Ishikawa (cell line): ENCODE measurements at regions not wholly inside any gene's neighbourhood (a gene's known extent, or its start where the extent isn't known, plus 50 kb on each side); places are given as distances from the start of the nearest gene placed in this dataset.

Experiments
- CREB1 ChIP-seq: IDR thresholded peaks from 2 replicates; pipeline ENCODE4 v1.6.1; 2012; ENCODE audit warnings: low read depth
- EGR1 ChIP-seq: IDR thresholded peaks from 2 replicates; pipeline ENCODE4 v1.6.1; 2012
- EP300 ChIP-seq: IDR thresholded peaks from 2 replicates; pipeline ENCODE4 v1.6.1; 2012; ENCODE audit warnings: borderline replicate concordance
- MAX ChIP-seq: IDR thresholded peaks from 2 replicates; pipeline ENCODE4 v1.6.1; 2012
- NFIC ChIP-seq: IDR thresholded peaks from 2 replicates; pipeline ENCODE4 v1.6.1; 2012
- RAD21 ChIP-seq: IDR thresholded peaks from 2 replicates; pipeline ENCODE4 v1.6.1; 2012; ENCODE audit warnings: low read depth
- REST ChIP-seq: IDR thresholded peaks from 2 replicates; pipeline ENCODE4 v1.6.1; 2012; ENCODE audit warnings: low read depth, mild to moderate bottlenecking
- TAF1 ChIP-seq: IDR thresholded peaks from 2 replicates; pipeline ENCODE4 v1.6.1; 2012; ENCODE audit warnings: low read depth, mild to moderate bottlenecking
- TF ChIP-seq, protein P1 (sequence below): IDR thresholded peaks from 2 replicates; pipeline ENCODE4 v1.6.1; 2012

DNA sequence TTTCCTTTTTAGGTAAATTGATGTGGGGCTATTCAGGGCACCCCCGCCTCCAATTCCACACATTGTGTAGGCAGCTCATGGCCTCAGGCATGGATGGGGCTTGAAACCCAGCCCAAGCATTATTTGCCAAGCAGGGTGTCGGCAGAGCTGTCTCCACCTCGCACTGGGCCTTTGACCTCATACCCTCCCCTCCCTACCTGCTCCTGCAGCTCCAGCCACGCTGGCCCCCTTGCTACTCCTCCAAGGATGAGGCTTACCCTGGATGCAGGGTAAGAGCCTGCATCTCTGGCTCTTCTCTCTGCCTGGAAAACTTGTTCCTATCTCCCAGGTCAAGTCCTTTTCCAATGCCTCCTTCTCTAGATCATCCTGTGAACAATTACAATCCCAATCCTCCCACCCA lies 232.6 kb downstream of the SOD2 start:
- no peak for TF ChIP-seq NFIC
- TF ChIP-seq REST = no peak
- no peak for TF ChIP-seq RAD21
- TF ChIP-seq MAX = no peak
- TF ChIP-seq EGR1 = no peak
- no peak for TF ChIP-seq EP300
- TF ChIP-seq CREB1 = no peak
- TF ChIP-seq, protein P1, sequence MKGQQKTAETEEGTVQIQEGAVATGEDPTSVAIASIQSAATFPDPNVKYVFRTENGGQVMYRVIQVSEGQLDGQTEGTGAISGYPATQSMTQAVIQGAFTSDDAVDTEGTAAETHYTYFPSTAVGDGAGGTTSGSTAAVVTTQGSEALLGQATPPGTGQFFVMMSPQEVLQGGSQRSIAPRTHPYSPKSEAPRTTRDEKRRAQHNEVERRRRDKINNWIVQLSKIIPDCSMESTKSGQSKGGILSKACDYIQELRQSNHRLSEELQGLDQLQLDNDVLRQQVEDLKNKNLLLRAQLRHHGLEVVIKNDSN = no peak
- TF ChIP-seq TAF1 = no peak
